ENCODE measurements at regions not wholly inside any gene's neighbourhood (a gene's known extent, or its start where the extent isn't known, plus 50 kb on each side); places are given as distances from the start of the nearest gene placed in this dataset.
"Not testable (repeated sequence)": the region's sequence is repeated elsewhere in the genome, so short reads cannot be mapped to it uniquely, and the experiment has no call there.

- DNase-seq (ENCODE audit: low read depth, low spot score), result no peak
Measured at GRCh38 chr5:62780230-62780629, 201.6 kb downstream of the LRRC70 start.

GRCh38 chr5:62779010-62779422, 200.4 kb downstream of the LRRC70 start:
- DNase-seq (ENCODE audit: low read depth, low spot score), result peak; percentile 68

- no peak for DNase-seq (ENCODE audit: low read depth, low spot score)
Measured at GRCh38 chr5:62778316-62779009, 199.8 kb downstream of the LRRC70 start.

GRCh38 chr5:62777081-62777480, 198.5 kb downstream of the LRRC70 start:
- not testable (repeated sequence) for DNase-seq (ENCODE audit: low read depth, low spot score)

GRCh38 chr5:62776592-62776991, 198.0 kb downstream of the LRRC70 start:
- not testable (repeated sequence) for DNase-seq (ENCODE audit: low read depth, low spot score)

GRCh38 chr5:62773460-62773859, 194.8 kb downstream of the LRRC70 start:
- no peak for DNase-seq (ENCODE audit: low read depth, low spot score)

- DNase-seq (ENCODE audit: low read depth, low spot score), result no peak
Measured at GRCh38 chr5:62771341-62771740, 192.7 kb downstream of the LRRC70 start.

GRCh38 chr5:62767650-62768049, 189.0 kb downstream of the LRRC70 start:
- DNase-seq (ENCODE audit: low read depth, low spot score), result no peak

GRCh38 chr5:62767077-62767476, 188.5 kb downstream of the LRRC70 start:
- DNase-seq (ENCODE audit: low read depth, low spot score), result no peak

GRCh38 chr5:62762503-62762902, 183.9 kb downstream of the LRRC70 start:
- DNase-seq (ENCODE audit: low read depth, low spot score), result no peak

GRCh38 chr5:62757686-62758085, 179.1 kb downstream of the LRRC70 start:
- not testable (repeated sequence) for DNase-seq (ENCODE audit: low read depth, low spot score)

- not testable (repeated sequence) for DNase-seq (ENCODE audit: low read depth, low spot score)
Measured at GRCh38 chr5:62752998-62753367, 174.4 kb downstream of the LRRC70 start.

- DNase-seq (ENCODE audit: low read depth, low spot score), result not testable (repeated sequence)
Measured at GRCh38 chr5:62752056-62752997, 173.7 kb downstream of the LRRC70 start.

- DNase-seq (ENCODE audit: low read depth, low spot score), result no peak
Measured at GRCh38 chr5:62742207-62742606, 163.6 kb downstream of the LRRC70 start.

GRCh38 chr5:62741761-62742160, 163.1 kb downstream of the LRRC70 start:
- no peak for DNase-seq (ENCODE audit: low read depth, low spot score)

GRCh38 chr5:62737766-62738165, 159.1 kb downstream of the LRRC70 start:
- no peak for DNase-seq (ENCODE audit: low read depth, low spot score)

- peak; percentile 8 for DNase-seq (ENCODE audit: low read depth, low spot score)
Measured at GRCh38 chr5:62732677-62733121, 154.1 kb downstream of the LRRC70 start.

- no peak for DNase-seq (ENCODE audit: low read depth, low spot score)
Measured at GRCh38 chr5:62731022-62731421, 152.4 kb downstream of the LRRC70 start.

- DNase-seq (ENCODE audit: low read depth, low spot score), result no peak
Measured at GRCh38 chr5:62729675-62730074, 151.1 kb downstream of the LRRC70 start.

GRCh38 chr5:62727861-62728260, 149.2 kb downstream of the LRRC70 start:
- DNase-seq (ENCODE audit: low read depth, low spot score), result no peak

GRCh38 chr5:62727184-62727583, 148.6 kb downstream of the LRRC70 start:
- DNase-seq (ENCODE audit: low read depth, low spot score), result no peak

- no peak for DNase-seq (ENCODE audit: low read depth, low spot score)
Measured at GRCh38 chr5:62722360-62722759, 143.7 kb downstream of the LRRC70 start.

- peak; percentile 15 for DNase-seq (ENCODE audit: low read depth, low spot score)
Measured at GRCh38 chr5:62720031-62720441, 141.4 kb downstream of the LRRC70 start.

Data from astrocyte of the hippocampus (primary cell).